ENCODE measurements at regions not wholly inside any gene's neighbourhood (a gene's known extent, or its start where the extent isn't known, plus 50 kb on each side); places are given as distances from the start of the nearest gene placed in this dataset.

DNA sequence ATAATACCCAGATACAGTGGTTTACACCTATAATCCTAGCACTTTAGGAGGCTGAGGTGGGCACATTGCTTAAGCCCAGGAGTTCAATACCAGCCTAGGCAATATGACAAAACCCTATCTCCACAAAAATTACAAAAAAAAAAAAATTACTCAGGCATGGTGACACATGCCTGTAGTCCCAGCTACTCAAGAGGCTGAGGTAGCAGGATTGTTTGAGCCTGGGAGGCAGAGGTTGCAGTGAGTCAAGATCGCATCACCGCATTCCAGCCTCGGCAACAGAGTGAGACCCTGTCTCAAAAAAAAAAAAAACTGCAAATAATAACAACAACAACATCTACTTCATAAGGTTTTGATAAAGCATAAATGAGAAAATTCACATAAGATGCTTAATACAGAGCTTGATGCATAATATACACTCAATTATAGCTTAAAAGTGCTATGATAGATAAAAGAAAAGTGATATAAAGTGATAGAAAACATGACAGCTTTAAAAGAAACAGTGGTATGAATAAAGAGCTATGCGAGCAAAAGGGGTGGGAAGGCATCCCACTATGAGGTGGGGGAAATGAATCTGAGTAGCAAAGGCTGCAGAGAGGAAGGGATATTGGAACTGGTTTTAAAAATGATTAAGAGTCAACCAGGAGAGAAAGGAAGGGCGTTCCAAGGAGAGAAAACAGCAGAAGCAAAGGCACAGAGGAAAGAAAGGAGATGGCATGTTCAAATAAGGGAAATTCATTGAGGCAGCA, 197.6 kb downstream of the KIF18A start:
- TF ChIP-seq, protein P1, sequence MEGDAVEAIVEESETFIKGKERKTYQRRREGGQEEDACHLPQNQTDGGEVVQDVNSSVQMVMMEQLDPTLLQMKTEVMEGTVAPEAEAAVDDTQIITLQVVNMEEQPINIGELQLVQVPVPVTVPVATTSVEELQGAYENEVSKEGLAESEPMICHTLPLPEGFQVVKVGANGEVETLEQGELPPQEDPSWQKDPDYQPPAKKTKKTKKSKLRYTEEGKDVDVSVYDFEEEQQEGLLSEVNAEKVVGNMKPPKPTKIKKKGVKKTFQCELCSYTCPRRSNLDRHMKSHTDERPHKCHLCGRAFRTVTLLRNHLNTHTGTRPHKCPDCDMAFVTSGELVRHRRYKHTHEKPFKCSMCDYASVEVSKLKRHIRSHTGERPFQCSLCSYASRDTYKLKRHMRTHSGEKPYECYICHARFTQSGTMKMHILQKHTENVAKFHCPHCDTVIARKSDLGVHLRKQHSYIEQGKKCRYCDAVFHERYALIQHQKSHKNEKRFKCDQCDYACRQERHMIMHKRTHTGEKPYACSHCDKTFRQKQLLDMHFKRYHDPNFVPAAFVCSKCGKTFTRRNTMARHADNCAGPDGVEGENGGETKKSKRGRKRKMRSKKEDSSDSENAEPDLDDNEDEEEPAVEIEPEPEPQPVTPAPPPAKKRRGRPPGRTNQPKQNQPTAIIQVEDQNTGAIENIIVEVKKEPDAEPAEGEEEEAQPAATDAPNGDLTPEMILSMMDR (conservative IDR thresholded peaks at IDR 0.05; ENCODE audit: low read depth in 2 of 2): no peak
- TF ChIP-seq EZH2phosphoT487 (IDR thresholded peaks at IDR 0.05; ENCODE audit: unreplicated experiment) (no peak), JUNB (IDR thresholded peaks at IDR 0.05; ENCODE audit: unreplicated experiment) (no peak), EZH2 (IDR thresholded peaks at IDR 0.05; ENCODE audit: low read depth, unreplicated experiment) (no peak), POLR2AphosphoS5 (IDR thresholded peaks at IDR 0.05; ENCODE audit: low read depth) (no peak), CREB1 (CRISPR knock-in tag; IDR thresholded peaks at IDR 0.05; ENCODE audit: low read depth) (no peak), ZNF331 (CRISPR knock-in tag; IDR thresholded peaks at IDR 0.05; ENCODE audit: low read depth) (no peak), STAT1 (IDR thresholded peaks at IDR 0.05; ENCODE audit: unreplicated experiment) (no peak), NANOG (IDR thresholded peaks at IDR 0.05; ENCODE audit: borderline replicate concordance) (no peak)
- TF ChIP-seq, protein P2, sequence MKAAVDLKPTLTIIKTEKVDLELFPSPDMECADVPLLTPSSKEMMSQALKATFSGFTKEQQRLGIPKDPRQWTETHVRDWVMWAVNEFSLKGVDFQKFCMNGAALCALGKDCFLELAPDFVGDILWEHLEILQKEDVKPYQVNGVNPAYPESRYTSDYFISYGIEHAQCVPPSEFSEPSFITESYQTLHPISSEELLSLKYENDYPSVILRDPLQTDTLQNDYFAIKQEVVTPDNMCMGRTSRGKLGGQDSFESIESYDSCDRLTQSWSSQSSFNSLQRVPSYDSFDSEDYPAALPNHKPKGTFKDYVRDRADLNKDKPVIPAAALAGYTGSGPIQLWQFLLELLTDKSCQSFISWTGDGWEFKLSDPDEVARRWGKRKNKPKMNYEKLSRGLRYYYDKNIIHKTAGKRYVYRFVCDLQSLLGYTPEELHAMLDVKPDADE (IDR thresholded peaks at IDR 0.05): no peak
- TF ChIP-seq, protein P3, sequence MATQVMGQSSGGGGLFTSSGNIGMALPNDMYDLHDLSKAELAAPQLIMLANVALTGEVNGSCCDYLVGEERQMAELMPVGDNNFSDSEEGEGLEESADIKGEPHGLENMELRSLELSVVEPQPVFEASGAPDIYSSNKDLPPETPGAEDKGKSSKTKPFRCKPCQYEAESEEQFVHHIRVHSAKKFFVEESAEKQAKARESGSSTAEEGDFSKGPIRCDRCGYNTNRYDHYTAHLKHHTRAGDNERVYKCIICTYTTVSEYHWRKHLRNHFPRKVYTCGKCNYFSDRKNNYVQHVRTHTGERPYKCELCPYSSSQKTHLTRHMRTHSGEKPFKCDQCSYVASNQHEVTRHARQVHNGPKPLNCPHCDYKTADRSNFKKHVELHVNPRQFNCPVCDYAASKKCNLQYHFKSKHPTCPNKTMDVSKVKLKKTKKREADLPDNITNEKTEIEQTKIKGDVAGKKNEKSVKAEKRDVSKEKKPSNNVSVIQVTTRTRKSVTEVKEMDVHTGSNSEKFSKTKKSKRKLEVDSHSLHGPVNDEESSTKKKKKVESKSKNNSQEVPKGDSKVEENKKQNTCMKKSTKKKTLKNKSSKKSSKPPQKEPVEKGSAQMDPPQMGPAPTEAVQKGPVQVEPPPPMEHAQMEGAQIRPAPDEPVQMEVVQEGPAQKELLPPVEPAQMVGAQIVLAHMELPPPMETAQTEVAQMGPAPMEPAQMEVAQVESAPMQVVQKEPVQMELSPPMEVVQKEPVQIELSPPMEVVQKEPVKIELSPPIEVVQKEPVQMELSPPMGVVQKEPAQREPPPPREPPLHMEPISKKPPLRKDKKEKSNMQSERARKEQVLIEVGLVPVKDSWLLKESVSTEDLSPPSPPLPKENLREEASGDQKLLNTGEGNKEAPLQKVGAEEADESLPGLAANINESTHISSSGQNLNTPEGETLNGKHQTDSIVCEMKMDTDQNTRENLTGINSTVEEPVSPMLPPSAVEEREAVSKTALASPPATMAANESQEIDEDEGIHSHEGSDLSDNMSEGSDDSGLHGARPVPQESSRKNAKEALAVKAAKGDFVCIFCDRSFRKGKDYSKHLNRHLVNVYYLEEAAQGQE (IDR thresholded peaks at IDR 0.05; ENCODE audit: unreplicated experiment): no peak
